Naive B cell (primary cell): ENCODE measurements at regions not wholly inside any gene's neighbourhood (a gene's known extent, or its start where the extent isn't known, plus 50 kb on each side); places are given as distances from the start of the nearest gene placed in this dataset.

ENCODE experiments used
- ATAC-seq, 2 donors: fragments of 150-1000 bp; cut with Tn5 transposase; 2 replicates each; pipeline ENCODE4 v1.10.0; 2021; ENCODE audit warnings: low read depth in 2 of 2, mild to moderate bottlenecking in 2 of 2, moderate library complexity in 2 of 2
- DNase-seq: peaks from one replicate; pipeline ENCODE4 v3.0.0; 2022
- H3K27ac Mint-ChIP-seq, 6 donors: one replicate each; pipeline ENCODE4 v1.8.0; 2020 to 2022; ENCODE audit warnings: mild to moderate bottlenecking in 6 of 6, mixed read lengths in 6 of 6, moderate library complexity in 5 of 6, inconsistent platforms in 2 of 6
- H3K27me3 Mint-ChIP-seq, 3 donors: one replicate each; pipeline ENCODE4 v1.8.0; 2021 to 2022; ENCODE audit warnings: mixed read lengths in 3 of 3, mild to moderate bottlenecking in 1 of 3
- H3K36me3 Mint-ChIP-seq, 2 donors: one replicate each; pipeline ENCODE4 v1.8.0; 2020 to 2022; ENCODE audit warnings: mixed read lengths in 2 of 2, inconsistent platforms in 1 of 2, mild to moderate bottlenecking in 1 of 2
- H3K4me1 Mint-ChIP-seq, 3 donors: one replicate each; pipeline ENCODE4 v1.8.0; 2020 to 2022; ENCODE audit warnings: mixed read lengths in 3 of 3, inconsistent platforms in 1 of 3, mild to moderate bottlenecking in 1 of 3, moderate library complexity in 1 of 3
- H3K4me3 Mint-ChIP-seq, 8 donors: one replicate each; pipeline ENCODE4 v1.8.0; 2020 to 2022; ENCODE audit warnings: mild to moderate bottlenecking in 8 of 8, mixed read lengths in 8 of 8, moderate library complexity in 8 of 8, inconsistent platforms in 2 of 8
- H3K9me3 Mint-ChIP-seq, 7 donors: one replicate each; pipeline ENCODE4 v1.8.0; 2020 to 2022; ENCODE audit warnings: mixed read lengths in 7 of 7, mild to moderate bottlenecking in 5 of 7, inconsistent platforms in 2 of 7, moderate library complexity in 1 of 7

DNA sequence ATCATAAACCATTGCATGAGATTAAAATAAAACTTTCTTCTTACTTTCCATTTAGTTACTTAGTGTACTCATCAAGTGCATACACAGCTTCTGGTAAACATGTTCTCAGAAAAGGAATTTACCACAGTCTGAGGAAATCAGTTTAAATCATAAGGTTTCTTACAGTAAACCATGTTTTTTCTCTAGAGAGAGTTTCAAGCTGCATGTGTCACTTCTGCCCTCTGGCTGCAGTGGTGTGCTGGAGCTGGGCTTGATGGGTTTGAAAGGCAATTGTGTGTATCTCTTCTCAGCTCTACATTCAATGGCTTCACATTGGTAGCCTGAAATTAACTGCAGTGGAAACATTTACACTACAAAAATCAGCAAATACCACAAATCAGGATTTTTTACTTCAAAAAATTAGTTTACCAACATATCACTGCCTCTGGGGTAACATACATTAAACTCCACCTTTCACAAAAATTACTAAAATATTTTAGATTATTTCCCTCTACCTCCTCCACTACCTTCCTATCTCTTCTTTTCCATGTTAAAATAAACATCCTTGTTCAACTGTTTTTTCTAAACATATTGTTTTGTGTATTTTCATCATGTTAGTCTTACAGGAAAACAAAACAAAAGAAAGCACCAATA, 414.3 kb downstream of the ANXA1 start:
- H3K9me3 Mint-ChIP-seq, result peaks cover 0 to 9% (median 3%) of the 10 kb centered on the region in 7 donors
- DNase-seq, result no peak
- no peak for ATAC-seq

DNA sequence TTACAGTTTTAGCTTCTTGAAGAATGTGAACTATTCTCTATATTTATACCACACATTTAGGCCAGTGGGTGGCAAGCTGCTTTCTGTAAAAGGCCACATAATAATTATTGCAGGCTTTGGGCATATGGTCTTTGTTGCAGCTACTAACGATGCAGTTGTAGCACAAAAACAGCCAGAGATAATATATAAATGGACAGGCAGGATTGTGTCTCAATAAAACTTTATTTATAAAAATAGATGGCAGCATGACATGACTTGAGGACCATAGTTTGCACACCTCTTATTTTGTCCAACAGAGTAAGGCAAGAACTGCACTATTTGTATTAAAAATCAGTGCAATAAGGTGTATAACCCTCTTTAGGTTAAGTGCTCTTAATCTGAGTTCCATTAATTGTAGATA, 415.0 kb downstream of the ANXA1 start:
- H3K4me1 Mint-ChIP-seq, result no peaks in the 10 kb centered on the region
- H3K9me3 Mint-ChIP-seq, result peaks cover 0 to 9% (median 3%) of the 10 kb centered on the region in 7 donors
- H3K27me3 Mint-ChIP-seq, result no peaks in the 10 kb centered on the region

More for the DNA sequence above, 414.3 kb downstream of the ANXA1 start:
- H3K27ac Mint-ChIP-seq, result no peak overlapping the region
- H3K27me3 Mint-ChIP-seq, result no peaks in the 10 kb centered on the region
- no peaks in the 10 kb centered on the region for H3K36me3 Mint-ChIP-seq
- no peaks in the 10 kb centered on the region for H3K4me1 Mint-ChIP-seq
- no peak overlapping the region for H3K4me3 Mint-ChIP-seq

DNA sequence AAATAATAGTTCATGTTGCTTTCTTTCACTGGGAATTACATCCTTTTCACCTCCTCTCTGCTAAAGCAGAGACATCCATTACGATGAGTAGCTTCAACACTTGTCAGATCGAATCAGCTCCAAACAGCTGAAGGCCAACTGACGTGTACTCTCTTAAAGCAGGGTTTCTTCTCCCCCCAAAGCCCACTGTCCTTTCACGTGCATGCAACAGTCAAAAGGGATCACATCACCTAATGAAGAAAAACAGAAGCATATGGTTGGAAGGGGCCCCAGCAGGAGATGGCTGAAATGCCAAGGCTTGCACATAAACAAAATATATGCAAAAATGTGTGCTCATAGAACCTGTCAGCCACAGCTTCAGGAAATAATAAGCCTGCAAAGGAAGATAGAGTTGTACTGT, 421.6 kb downstream of the ANXA1 start:
- no peak for ATAC-seq
- Mint-ChIP-seq H3K27me3 (no peaks in the 10 kb centered on the region), H3K27ac (no peak overlapping the region), H3K9me3 (no peaks in the 10 kb centered on the region), H3K36me3 (no peaks in the 10 kb centered on the region), H3K4me1 (no peaks in the 10 kb centered on the region), H3K4me3 (no peak overlapping the region)
- no peak for DNase-seq

More for the DNA sequence above, 415.0 kb downstream of the ANXA1 start:
- Mint-ChIP-seq H3K36me3 (no peaks in the 10 kb centered on the region), H3K4me3 (no peak overlapping the region), H3K27ac (no peak overlapping the region)
- DNase-seq (no peak), ATAC-seq (no peak)

DNA sequence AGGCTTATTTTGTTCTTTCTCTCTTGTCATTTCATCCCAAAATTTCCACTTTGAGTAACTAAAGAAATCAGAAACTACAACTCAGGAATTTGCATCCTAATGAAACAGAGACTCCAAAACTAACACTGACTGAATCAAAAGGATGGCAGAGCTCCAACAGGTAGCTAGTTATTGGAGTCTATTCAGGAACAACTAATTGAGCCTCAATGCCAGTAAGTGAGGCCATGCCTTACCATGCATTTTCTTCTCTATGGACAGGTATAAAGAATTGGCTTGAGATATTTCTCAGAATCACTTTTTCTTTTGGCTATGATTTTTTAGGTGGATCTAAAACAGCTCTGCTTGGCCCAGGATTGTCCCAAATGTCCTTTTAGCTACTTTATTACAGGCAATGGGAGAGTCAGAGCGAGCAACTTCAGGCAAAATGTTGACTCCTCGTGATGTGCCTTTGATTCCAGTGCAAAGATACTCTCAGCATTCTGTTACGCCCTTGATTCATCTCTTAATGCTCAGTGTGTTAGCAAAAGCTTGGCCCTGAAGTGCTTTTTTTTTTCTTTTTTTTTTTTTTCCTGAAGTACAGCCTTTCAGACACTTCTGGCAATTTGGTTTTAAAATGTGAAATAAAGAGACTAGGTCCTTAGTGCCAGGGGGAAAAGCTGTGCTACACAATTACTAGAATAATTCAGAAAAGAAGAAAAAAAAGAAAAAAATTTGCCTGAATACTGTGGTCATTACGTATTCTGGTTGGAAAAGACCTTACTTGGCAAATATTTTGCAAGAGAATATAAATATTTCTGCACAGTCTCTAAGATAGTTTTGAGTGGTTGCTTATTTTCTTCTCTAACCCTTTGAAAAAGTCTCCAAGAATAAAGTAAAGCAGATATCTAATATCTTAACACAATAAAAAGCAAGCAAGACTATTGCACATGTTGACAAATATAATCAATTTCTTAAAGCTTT, 423.7 kb downstream of the ANXA1 start:
- Mint-ChIP-seq H3K36me3 (no peaks in the 10 kb centered on the region), H3K27ac (no peak overlapping the region), H3K4me1 (no peaks in the 10 kb centered on the region), H3K9me3 (no peaks in the 10 kb centered on the region), H3K4me3 (no peak overlapping the region), H3K27me3 (no peaks in the 10 kb centered on the region)
- ATAC-seq (no peak), DNase-seq (no peak)

DNA sequence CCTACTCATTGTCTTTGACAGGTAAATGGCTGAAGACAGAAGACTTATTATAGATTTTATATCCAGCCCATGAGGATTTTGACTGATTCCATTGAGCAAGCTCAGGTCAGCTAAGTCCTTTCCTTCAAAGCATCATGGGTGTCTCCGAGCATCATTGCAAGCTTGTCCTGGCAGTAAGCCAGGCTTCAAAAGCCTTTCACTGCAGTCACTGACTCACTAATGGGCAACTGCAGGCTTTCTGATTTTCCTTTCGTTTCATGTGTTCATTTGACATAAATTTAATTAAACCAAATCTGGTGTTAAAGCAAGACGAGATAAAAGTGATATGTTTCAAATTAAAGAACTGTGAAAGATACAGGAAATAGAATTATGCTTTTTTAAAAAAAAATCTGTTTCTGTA, 426.2 kb downstream of the ANXA1 start:
- H3K27me3 Mint-ChIP-seq, result no peaks in the 10 kb centered on the region
- no peaks in the 10 kb centered on the region for H3K36me3 Mint-ChIP-seq
- H3K9me3 Mint-ChIP-seq, result peaks cover 0 to 3% (median 0%) of the 10 kb centered on the region in 7 donors
- no peaks in the 10 kb centered on the region for H3K4me1 Mint-ChIP-seq
- no peak for ATAC-seq
- no peak overlapping the region for H3K4me3 Mint-ChIP-seq
- no peak for DNase-seq
- H3K27ac Mint-ChIP-seq, result no peak overlapping the region

DNA sequence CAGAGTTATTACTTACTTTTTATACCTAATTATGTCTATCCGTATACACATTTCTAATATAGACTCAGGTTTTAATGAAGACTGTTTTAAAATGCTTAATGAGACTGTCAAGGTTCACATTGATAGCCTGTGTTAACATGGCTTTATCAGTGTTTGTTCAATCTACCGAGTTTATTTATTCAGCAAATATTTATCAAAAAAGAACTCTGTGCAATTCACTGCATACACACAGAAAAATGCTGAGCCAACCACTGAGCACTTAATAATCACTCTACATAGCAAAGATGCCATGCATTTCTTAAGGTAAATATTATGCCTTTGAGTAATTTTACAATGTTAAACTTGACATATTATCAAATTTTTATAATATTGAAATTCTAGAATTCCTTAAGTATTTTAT, 428.2 kb downstream of the ANXA1 start:
- Mint-ChIP-seq H3K27me3 (no peaks in the 10 kb centered on the region), H3K4me1 (no peaks in the 10 kb centered on the region), H3K36me3 (no peaks in the 10 kb centered on the region), H3K4me3 (no peak overlapping the region), H3K9me3 (peaks cover 0 to 3% (median 0%) of the 10 kb centered on the region in 7 donors), H3K27ac (no peak overlapping the region)
- ATAC-seq (no peak), DNase-seq (no peak)

DNA sequence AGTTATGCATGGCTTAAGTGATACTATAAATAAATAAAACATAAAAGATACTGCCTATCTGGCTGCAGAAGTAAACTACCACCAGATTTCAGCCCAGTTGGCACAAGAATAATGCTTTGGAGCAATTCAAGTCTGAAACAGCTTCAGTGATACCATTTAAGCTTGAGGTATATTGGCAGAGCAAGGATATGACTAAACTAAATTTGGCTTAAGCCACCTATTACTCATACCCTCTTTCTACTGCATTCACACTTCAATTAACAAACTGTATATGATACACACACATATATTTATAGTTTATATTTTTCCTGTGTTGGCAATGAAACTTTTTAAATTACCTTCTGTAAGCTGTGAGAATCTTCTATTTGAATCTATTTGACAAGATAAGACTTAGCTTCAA, 431.9 kb downstream of the ANXA1 start:
- no peaks in the 10 kb centered on the region for H3K27me3 Mint-ChIP-seq
- no peaks in the 10 kb centered on the region for H3K4me1 Mint-ChIP-seq
- no peak overlapping the region for H3K4me3 Mint-ChIP-seq
- ATAC-seq (no peak), DNase-seq (no peak)
- no peaks in the 10 kb centered on the region for H3K36me3 Mint-ChIP-seq
- no peak overlapping the region for H3K27ac Mint-ChIP-seq
- H3K9me3 Mint-ChIP-seq, result peaks cover 0 to 3% (median 0%) of the 10 kb centered on the region in 7 donors

DNA sequence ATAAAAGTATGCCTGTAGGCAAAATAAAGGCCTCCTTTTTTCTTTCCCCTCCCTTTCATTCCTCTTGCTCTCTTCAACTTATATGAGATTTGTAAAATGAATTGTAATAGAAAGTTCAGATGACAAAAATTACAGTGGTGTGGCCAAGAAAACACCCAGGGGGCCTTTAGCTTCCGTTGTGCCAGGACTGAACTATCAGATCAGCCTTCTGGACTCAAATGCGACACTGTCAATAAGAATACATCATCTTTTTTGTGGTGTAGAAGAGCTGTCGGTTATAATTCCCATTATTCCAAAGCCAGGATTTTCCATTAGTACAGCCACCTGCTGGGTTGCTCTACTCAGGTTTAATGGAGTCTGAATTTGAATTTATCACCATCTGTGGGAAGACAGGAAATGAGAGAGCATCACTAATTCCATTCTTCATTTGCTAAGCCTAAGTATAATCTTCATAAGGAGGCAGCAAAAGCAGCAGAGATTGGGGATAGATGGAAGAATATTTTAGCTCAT, 443.4 kb downstream of the ANXA1 start:
- no peaks in the 10 kb centered on the region for H3K36me3 Mint-ChIP-seq
- DNase-seq (no peak), ATAC-seq (no peak)
- no peaks in the 10 kb centered on the region for H3K4me1 Mint-ChIP-seq
- no peak overlapping the region for H3K27ac Mint-ChIP-seq
- H3K4me3 Mint-ChIP-seq, result no peak overlapping the region
- no peaks in the 10 kb centered on the region for H3K27me3 Mint-ChIP-seq
- H3K9me3 Mint-ChIP-seq, result peaks cover 0 to 6% (median 0%) of the 10 kb centered on the region in 7 donors

DNA sequence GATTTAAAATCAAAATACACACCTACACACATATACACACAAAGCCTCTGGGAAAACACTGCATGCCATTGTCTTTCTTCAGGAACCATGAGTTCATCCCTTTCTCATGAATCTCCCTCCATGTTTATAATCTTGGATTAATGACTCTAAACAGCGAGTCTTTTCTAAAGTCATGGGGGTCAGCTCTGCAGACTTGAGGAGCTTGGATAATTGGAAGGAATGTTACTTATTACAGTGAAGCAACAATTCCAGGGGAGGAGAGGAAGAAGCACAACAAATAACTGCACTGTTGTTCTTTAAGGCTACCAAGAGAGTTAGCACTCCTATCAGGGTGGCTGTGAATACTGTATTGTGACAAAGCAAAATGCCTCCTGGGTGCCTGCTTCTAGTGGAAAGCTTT, 444.7 kb downstream of the ANXA1 start:
- ATAC-seq, result no peak
- H3K4me3 Mint-ChIP-seq, result no peak overlapping the region
- DNase-seq, result no peak
- no peak overlapping the region for H3K27ac Mint-ChIP-seq
- no peaks in the 10 kb centered on the region for H3K36me3 Mint-ChIP-seq
- peaks cover 0 to 5% (median 0%) of the 10 kb centered on the region in 7 donors for H3K9me3 Mint-ChIP-seq
- no peaks in the 10 kb centered on the region for H3K4me1 Mint-ChIP-seq
- no peaks in the 10 kb centered on the region for H3K27me3 Mint-ChIP-seq

DNA sequence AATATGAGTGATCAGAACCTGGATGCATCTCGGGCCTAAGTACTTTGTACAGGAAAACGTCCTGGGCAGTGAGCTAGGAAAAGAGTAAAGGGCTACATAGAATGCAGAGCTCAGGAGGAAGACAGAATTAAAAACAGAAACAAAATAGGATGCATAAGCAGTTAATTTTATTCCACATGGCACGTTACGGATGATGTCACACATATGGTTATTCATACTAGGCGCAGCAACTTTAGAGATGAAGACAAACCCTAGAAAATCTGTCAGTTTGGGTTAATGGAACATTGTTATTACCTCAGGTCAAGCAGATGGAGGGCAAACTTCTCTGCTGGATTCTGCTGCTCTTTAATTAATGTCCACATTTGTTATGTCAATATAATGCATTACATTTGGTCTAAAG, 445.4 kb downstream of the ANXA1 start:
- no peaks in the 10 kb centered on the region for H3K36me3 Mint-ChIP-seq
- H3K27ac Mint-ChIP-seq, result no peak overlapping the region
- H3K4me1 Mint-ChIP-seq, result no peaks in the 10 kb centered on the region
- H3K9me3 Mint-ChIP-seq, result peaks cover 0 to 3% (median 0%) of the 10 kb centered on the region in 7 donors
- no peak for ATAC-seq
- no peaks in the 10 kb centered on the region for H3K27me3 Mint-ChIP-seq
- no peak for DNase-seq
- no peak overlapping the region for H3K4me3 Mint-ChIP-seq

DNA sequence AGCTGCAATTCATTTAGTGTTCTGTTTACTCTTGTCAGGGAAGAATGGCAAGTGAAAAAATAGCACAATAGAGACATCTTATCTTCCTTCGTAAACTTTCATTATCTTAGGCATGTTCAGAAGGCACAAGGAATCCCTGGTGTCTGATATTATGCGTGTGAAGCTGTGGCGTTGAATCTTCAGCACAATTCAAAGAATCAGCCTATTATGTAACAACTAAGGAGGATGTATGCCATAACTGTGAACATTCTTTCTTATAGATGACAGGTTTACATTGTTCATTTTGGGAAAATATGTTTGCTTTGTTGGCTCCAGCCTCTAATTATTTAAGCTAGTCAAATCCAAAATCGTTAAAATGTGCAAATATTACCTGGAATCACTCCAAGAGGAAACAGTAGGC, 446.1 kb downstream of the ANXA1 start:
- no peaks in the 10 kb centered on the region for H3K36me3 Mint-ChIP-seq
- no peaks in the 10 kb centered on the region for H3K4me1 Mint-ChIP-seq
- no peak overlapping the region for H3K4me3 Mint-ChIP-seq
- peaks cover 0 to 3% (median 0%) of the 10 kb centered on the region in 7 donors for H3K9me3 Mint-ChIP-seq
- DNase-seq (no peak), ATAC-seq (no peak)
- H3K27ac Mint-ChIP-seq, result no peak overlapping the region
- H3K27me3 Mint-ChIP-seq, result no peaks in the 10 kb centered on the region

DNA sequence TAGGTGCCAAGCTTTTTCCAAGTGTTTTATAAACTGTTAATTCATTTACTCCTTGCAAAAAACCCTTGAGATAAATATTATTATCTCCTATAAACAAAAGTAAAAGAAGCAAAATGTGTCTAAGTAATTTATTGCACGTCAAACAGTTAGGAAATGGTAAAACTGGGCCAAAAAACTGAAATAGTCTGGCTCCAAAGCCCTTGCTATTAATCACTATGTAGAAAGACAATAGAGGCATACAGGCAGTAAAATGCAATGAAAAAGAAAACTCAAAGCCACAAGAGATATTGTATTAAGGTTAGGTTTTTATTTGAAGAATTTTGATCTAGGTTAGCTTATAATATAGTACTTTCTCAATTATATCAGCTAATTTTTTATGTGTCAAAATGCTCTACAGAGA, 457.7 kb downstream of the ANXA1 start:
- Mint-ChIP-seq H3K36me3 (no peaks in the 10 kb centered on the region), H3K4me1 (no peaks in the 10 kb centered on the region), H3K27me3 (no peaks in the 10 kb centered on the region), H3K27ac (no peak overlapping the region), H3K4me3 (no peak overlapping the region), H3K9me3 (peaks cover 0 to 3% (median 0%) of the 10 kb centered on the region in 7 donors)
- ATAC-seq (no peak), DNase-seq (no peak)

DNA sequence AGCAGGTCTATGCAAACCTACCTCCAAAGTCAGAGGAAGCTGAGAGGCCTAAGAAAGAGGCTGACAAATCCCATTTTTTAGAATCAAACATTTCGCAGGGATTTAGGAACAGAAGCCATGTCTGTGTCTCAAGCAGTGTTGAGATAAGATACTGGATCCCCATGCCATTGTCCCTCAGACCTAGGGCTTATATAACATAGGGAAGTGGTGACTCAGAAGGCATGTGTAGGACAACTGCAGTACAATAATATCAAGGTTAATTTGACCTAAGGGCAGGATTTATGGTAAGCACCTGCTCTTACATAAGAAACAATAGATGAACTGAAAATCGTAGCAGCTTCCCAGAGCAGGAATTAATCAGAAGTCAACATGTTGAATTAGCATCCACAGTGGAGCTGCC, 459.4 kb downstream of the ANXA1 start:
- H3K27ac Mint-ChIP-seq, result no peak overlapping the region
- DNase-seq (no peak), ATAC-seq (no peak)
- H3K4me3 Mint-ChIP-seq, result no peak overlapping the region
- peaks cover 0 to 3% (median 0%) of the 10 kb centered on the region in 7 donors for H3K9me3 Mint-ChIP-seq
- no peaks in the 10 kb centered on the region for H3K27me3 Mint-ChIP-seq
- no peaks in the 10 kb centered on the region for H3K36me3 Mint-ChIP-seq
- H3K4me1 Mint-ChIP-seq, result no peaks in the 10 kb centered on the region
